ENCODE measurements at regions not wholly inside any gene's neighbourhood (a gene's known extent, or its start where the extent isn't known, plus 50 kb on each side); places are given as distances from the start of the nearest gene placed in this dataset.

DNA sequence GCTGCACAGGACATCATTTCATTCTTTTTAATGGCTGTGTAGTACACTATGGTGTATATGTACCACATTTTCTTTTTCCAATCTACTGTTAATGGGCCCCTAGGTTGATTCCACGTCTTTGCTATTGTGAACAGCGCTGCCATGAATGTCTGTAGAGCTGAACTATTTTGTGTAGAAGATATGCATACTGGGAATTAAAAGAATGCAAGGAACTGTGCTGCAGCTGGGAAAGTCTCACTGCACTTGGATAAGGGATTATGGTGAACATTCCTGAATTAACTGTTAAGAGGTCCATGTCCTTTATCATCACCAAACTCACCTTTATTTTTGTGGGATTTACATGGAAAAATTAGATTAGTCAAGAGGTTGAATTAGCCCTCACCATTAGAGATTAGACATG is 224.7 kb downstream of the SNX19 start:
- intact Hi-C loops (cut with DNase I) = no loop called here
- ATAC-seq (no peak), DNase-seq (ENCODE audit: low spot score) (no peak)

GRCh38 chr11:130692220-130692619 is 224.1 kb downstream of the SNX19 start:
- intact Hi-C loops (cut with DNase I) = no loop called here
- ATAC-seq (no peak), DNase-seq (ENCODE audit: low spot score) (no peak)

GRCh38 chr11:130693543-130693942 is 222.7 kb downstream of the SNX19 start:
- ATAC-seq = no peak
- no peak for DNase-seq (ENCODE audit: low spot score)
- intact Hi-C loops (cut with DNase I) = no loop called here

- intact Hi-C loops (cut with DNase I) = no loop called here
- no peak for DNase-seq (ENCODE audit: low spot score)
- ATAC-seq = no peak
Measured at GRCh38 chr11:130694488-130695045, 221.7 kb downstream of the SNX19 start.

DNA sequence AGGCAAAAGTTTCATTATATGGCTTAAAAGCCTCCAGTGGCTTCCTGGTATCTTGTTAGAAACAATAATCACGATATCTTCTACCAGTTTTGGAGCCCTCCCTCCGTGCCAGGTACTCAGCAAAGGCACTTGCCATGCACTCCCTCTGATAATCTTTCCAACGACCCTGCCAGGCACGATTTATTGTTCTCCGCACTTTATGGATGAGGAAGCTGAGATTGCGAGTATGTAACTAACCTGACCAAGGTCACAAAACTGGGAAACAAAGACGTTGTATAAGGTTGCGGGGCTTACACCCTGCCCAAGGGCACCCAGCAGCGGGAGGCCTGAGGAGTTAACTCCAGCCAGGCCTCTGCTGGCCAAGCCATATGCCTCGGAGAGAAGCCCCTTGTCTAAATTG is 218.1 kb downstream of the SNX19 start:
- intact Hi-C loops (cut with DNase I) = no loop called here
- DNase-seq (ENCODE audit: low spot score) (no peak), ATAC-seq (no peak)

GRCh38 chr11:130699561-130699960 is 216.7 kb downstream of the SNX19 start:
- no peak for ATAC-seq
- intact Hi-C loops (cut with DNase I) = no loop called here
- no peak for DNase-seq (ENCODE audit: low spot score)

DNA sequence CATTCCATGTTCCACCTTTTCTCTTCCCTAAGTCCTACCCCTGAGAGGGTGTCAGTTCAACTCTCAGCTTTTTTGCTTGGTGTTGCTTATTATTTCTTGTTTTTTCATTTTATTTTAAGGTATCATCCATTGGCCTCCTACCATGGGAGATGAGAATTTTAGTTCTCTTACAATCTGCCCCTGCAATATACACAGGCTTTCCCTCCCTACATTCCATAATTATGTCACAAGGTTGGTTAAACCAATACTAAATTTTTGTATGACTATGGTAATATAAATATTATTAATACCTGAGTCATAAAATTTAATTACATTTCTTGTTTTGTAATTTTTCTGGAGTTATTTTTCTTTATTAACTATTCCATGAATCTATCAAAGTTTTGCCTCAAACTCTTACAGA is 216.2 kb downstream of the SNX19 start:
- ATAC-seq = no peak
- intact Hi-C loops (cut with DNase I) = no loop called here
- DNase-seq (ENCODE audit: low spot score) = no peak

- DNase-seq (ENCODE audit: low spot score) (no peak), ATAC-seq (no peak)
- intact Hi-C loops (cut with DNase I) = no loop called here
Measured at GRCh38 chr11:130703489-130704190, 212.6 kb downstream of the SNX19 start.

- no peak for ATAC-seq
- no peak for DNase-seq (ENCODE audit: low spot score)
- intact Hi-C loops (cut with DNase I) = no loop called here
Measured at GRCh38 chr11:130705670-130706421, 210.4 kb downstream of the SNX19 start.

DNA sequence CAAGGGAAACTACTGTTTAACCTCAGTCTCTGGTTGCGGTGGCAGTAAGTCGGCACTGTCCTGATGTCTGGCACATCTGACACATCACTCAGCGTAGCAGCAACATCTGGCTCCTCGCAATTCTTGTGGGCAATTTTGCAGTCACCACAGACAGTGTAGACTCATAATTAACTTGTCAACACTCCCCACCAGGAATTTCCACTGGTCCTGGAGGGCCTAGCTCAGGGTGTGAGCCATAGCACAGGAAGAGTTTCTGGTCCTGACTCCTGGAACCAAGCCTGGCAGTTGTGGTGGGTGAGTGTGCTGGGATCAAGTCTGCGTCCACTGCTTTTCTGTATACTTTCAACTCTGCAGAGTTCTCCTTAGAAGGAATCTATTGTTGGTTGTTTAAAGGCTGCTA is 209.7 kb downstream of the SNX19 start:
- DNase-seq (ENCODE audit: low spot score) (no peak), ATAC-seq (no peak)
- intact Hi-C loops (cut with DNase I) = no loop called here

GRCh38 chr11:130707217-130707616 is 209.1 kb downstream of the SNX19 start:
- no peak for ATAC-seq
- intact Hi-C loops (cut with DNase I) = no loop called here

DNA sequence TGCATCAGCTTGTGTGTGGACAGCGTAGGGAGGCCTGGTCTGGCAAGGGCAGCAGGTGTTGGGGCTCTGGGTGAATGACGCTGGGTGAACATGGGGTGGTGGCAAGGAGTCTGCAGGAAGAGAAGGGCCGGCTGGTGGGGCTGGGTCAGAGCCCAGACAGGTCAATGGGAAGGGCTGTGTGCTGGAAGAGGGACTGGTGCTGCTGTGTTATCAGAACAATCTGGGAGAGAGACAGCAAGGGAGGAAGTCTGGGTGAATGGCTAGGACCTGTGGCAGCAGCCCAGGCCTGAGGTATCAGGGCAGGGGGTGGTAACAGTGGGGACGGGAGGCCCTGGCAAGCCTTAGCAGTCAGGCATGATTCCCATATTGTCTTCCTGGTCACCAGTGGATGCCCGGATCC is 206.7 kb downstream of the SNX19 start:
- ATAC-seq (no peak), DNase-seq (ENCODE audit: low spot score) (no peak)
- intact Hi-C loops (cut with DNase I) = no loop called here

More at GRCh38 chr11:130707217-130707616, 209.1 kb downstream of the SNX19 start:
- no peak for DNase-seq (ENCODE audit: low spot score)

DNA sequence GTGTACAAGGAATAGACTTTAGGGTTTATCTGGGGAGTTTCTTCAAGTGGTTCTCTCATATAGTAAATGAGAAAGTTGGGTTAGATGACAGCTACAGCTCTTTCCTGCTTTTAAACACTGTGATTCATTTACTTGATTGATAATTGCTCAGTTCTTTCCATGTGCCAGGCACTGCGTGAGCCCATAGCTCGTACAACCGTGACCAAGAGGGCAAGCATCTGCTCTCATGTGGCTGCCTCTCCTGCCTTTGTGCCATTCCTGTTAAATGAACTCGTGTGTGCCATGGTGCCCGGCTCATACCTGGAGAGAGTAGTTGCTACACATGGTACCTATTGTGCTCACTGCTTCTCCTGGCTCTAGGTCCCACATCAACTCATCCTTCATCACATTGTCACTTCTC is 206.3 kb downstream of the SNX19 start:
- intact Hi-C loops (cut with DNase I) = no loop called here
- ATAC-seq (no peak), DNase-seq (ENCODE audit: low spot score) (no peak)

- ATAC-seq (peak; percentile 85), DNase-seq (ENCODE audit: low spot score) (no peak)
- intact Hi-C loops (cut with DNase I) = no loop called here
Measured at GRCh38 chr11:130710497-130711012, 205.7 kb downstream of the SNX19 start.

DNA sequence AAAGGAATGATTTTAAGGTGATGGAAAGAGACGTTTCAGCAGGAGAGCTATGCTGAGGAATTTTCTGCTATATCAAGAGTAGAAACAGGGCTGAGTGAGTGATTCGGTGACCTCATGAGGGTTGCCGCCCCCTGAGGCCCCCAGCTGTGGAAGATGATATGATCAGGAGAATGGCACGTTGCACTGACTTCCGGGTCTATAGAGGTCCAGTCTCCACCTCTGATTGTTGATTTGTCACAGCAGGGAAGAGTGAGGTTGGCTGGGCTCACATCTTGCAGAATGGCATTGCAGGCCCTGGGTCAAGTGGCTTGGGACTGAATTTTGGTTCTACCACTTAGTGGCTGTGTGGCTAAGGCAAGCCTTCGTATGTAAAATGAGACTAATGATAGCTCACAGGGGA is 205.1 kb downstream of the SNX19 start:
- intact Hi-C loops (cut with DNase I) = no loop called here
- DNase-seq (ENCODE audit: low spot score) = no peak
- ATAC-seq = no peak

GRCh38 chr11:130712480-130712879 is 203.8 kb downstream of the SNX19 start:
- no peak for ATAC-seq
- no peak for DNase-seq (ENCODE audit: low spot score)
- intact Hi-C loops (cut with DNase I) = no loop called here

GRCh38 chr11:130715085-130715876 is 201.0 kb downstream of the SNX19 start:
- DNase-seq (ENCODE audit: low spot score) = no peak
- peak; percentile 76 for ATAC-seq
- intact Hi-C loops (cut with DNase I) = no loop called here

DNA sequence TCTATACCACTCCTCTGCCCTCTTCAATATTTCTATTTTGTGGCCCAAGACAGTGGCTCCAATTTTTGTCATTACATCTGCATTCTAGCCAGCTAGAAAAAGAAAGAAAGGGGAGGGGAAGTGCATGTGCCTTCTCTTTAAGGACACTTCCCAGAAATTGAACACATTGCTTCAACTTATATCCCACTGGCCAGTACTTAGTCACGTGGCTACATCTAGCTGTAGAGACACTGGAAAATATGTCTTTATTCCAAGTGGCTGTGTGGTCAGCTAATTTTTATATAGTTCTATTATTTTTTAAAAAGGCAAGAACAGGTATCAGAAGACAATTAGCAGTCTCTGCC is 200.4 kb downstream of the SNX19 start:
- DNase-seq (ENCODE audit: low spot score) (no peak), ATAC-seq (peak; percentile 4)
- intact Hi-C loops (cut with DNase I) = no loop called here

GRCh38 chr11:130718120-130718519 is 198.2 kb downstream of the SNX19 start:
- ATAC-seq (no peak), DNase-seq (ENCODE audit: low spot score) (no peak)
- intact Hi-C loops (cut with DNase I) = no loop called here

Data from sciatic nerve (tissue), 2 donors.